Midbrain (tissue), 1 donor: ENCODE measurements at regions not wholly inside any gene's neighbourhood (a gene's known extent, or its start where the extent isn't known, plus 50 kb on each side); places are given as distances from the start of the nearest gene placed in this dataset.

Experiments
- DNase-seq: peaks from one replicate; lab custom pipeline; 2025; lab: John Stamatoyannopoulos, UW

- no peak for DNase-seq
Observed at GRCh38 chr3:170730071-170730812, 139.8 kb downstream of the RPL22L1 start.

DNA sequence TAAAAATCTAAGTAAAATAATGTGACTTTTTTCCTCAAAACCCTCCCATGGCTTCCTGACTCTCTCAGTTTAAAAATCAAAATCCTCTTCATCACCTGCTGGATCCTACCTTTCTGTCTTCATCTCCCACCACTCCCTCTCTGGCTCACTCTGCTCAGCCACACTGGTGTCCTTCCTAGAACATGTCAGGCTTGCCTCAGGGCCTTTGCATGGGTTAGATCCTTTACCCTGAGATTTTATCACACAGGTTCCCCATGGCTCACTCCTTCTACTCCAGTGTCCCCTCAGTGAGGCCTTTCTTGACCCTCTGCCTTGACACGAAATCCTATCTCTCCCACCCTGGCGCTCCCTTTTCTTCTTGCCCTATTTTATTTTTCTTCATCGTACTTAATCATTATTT is 141.8 kb downstream of the RPL22L1 start:
- DNase-seq: no peak

- no peak for DNase-seq
Observed at GRCh38 chr3:170727754-170728153, 141.9 kb upstream of the SLC7A14 start.

DNA sequence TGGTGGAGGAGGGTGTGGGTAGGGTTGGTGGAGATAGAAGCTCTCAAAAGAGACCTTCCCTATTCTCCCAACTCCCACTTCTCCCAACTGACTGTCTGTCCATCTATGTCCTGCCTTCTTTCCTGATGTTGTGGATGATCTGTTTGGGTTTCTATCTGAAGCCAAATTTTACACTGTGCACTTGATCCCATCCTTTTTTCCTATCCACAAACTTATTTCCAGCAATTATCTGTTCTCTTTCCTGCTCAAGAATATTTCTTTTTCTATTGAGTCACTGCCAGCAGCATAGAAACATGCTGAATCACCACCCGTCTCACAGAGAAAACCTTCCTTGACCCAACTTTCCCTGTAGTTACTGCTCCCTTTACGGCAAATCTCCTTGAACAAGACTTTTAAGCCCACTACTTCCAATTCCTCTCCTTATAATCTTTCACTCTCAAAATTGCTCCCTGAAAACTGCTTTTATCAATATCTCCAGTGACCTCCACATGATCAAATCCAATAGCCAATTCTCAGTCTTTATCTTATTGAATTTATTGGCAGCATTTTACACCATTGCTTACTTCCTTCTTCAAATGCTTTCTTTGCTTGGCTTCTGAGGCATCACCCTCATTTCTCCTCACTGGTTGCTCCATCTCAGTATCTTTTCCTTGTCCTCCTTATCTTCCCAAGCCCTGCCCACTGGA is 141.2 kb upstream of the SLC7A14 start:
- DNase-seq: no peak

- DNase-seq: no peak
Observed at GRCh38 chr3:170725285-170725731, 139.4 kb upstream of the SLC7A14 start.

DNA sequence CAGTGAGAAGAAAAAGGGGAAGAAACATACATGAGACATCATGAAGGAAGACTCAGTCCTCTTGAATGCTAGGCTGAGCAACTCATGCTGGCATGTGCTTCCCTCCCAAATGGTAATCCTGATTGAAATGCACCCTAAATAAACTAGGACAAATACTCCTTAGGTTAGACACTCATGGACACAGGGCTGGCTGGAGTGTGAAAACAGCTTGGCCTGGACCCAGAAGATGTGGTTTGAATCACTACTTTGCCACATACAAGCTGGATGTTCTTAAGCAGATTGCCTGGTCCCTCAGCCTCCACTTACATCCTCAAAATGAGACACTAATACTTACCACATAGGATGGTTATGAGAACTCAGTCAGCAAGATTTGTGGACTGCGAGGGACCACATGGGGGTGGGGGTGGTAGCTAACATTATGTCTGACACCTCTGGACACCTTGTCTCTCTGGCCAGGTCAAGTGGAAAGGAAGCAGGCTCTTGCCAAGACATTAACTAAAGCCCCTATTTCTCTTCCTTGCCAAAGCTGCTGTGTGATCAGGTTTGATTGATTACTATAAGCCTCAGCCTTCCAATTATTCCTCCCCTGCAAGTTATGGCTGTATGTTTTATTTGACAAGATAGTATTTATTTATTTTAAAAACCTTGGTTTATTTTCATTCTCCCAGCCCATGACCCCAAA is 138.9 kb upstream of the SLC7A14 start:
- DNase-seq: no peak

- DNase-seq: no peak
Observed at GRCh38 chr3:170723241-170723640, 137.4 kb upstream of the SLC7A14 start.

DNA sequence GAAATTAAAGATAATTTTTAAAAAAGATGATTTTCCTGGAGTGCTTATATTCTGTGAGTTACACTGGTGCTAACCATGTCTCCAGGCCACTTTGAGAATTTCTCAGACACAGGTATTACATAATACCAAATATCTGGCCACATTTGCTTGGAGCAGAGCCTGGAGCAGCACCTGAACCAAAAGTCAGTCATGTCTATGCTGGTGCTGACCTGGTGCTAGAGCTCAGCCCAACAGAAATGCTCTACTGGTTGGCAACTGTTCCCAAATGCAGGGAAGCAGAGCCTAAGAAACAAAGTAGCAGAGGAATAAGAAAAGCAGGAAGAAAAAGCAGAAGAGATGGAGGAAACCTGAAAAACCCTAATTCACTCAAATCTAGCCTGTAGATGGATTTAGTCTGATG is 135.7 kb upstream of the SLC7A14 start:
- no peak for DNase-seq

DNA sequence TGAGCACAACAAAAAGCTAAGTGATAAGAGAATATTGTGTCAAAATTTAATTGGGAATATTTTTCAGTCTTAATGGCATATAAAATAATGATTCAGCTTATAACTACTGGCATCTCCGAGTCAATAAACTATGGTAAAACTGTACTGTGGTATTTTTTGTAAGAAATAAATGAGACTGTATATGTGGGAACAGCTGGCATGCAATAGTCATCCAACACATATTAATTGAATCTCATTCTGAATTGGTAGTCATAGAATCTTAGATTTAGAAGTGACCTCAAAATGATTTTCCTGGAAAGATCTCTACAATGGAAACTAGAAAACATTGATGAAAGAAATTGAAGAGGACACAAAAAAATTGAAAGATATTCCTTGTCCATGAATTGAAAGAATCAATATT is 133.4 kb upstream of the SLC7A14 start:
- no peak for DNase-seq

DNA sequence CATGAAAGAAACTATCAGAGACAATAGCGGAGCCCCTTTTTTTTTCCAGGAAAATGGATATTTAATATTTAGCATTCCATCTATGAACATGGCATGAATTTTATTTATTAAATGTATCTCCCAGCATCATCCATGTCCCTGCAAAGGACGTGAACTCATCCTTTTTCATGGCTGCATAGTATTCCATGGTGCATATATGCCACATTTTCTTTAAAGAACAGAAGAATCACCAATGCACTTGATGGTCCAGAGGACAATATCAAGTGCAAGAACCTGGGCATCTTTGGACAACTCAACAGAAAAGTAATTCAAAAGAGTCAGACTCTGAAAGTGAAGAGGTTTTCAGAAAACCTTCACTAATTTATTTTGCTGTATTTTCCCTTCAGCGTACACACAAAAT is 133.0 kb upstream of the SLC7A14 start:
- DNase-seq: no peak

- DNase-seq: no peak
Observed at GRCh38 chr3:170717410-170718402, 131.8 kb upstream of the SLC7A14 start.

- DNase-seq: no peak
Observed at GRCh38 chr3:170716172-170716805, 130.4 kb upstream of the SLC7A14 start.

GRCh38 chr3:170714562-170715535 is 129.0 kb upstream of the SLC7A14 start:
- no peak for DNase-seq

DNA sequence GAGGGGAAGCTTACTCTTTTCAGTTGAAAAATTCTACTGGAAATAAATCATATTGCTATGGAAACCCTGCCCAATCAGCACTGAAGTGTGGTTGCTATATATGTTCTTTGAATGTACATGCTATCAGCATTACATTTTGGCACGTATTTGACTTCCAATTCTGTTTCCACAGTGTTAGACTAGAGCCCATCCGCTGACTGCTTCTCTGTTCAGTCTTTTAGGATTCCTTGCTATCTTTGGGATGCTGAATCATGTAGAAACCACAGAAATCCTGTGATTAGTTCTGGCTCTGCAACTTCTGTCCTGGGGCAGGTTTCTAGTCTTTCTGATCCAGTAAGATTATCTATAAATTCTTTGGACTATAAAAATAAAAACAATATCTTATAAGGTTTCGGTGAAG is 128.2 kb upstream of the SLC7A14 start:
- DNase-seq: no peak

GRCh38 chr3:170713653-170714052 is 127.8 kb upstream of the SLC7A14 start:
- DNase-seq: no peak

DNA sequence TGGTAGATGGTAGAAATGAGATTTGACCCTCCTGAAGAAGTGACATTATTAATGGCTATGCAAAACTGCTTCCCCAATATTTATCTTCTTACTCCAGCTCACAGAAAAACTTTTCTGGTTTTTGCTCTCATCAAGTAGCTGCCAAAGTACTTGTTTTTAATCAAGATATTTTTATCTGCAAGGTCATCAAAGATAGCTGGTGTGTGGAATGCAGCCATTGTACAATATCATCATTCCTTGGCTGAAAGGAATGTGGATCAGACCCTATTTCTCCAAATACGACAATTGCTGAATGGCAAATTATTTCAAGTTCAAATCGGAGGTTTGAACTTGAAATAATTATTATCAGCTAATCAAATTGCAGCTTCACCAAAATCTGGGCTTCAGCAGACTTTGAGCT is 126.9 kb upstream of the SLC7A14 start:
- no peak for DNase-seq

- DNase-seq: no peak
Observed at GRCh38 chr3:170712336-170712735, 126.5 kb upstream of the SLC7A14 start.

DNA sequence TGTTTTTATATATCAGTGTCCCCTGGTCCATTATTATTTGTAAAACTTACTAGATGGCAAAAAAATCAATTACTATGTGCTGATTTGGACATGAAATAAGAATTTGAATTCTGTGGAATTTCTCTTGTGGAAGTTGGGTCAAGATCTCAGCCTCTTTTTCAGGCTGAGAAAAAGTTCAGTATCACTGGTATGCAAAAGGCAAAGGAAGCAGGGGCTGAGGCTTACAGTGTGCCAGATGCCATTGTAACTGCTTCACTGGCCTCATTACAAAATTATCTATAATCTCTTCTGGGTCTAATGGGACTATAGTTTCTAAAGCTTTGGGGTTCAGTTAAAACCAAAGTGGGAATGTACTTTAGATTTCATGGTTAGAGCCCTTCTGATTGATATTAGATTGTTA is 125.9 kb upstream of the SLC7A14 start:
- DNase-seq: no peak

- no peak for DNase-seq
Observed at GRCh38 chr3:170709046-170709445, 123.2 kb upstream of the SLC7A14 start.

DNA sequence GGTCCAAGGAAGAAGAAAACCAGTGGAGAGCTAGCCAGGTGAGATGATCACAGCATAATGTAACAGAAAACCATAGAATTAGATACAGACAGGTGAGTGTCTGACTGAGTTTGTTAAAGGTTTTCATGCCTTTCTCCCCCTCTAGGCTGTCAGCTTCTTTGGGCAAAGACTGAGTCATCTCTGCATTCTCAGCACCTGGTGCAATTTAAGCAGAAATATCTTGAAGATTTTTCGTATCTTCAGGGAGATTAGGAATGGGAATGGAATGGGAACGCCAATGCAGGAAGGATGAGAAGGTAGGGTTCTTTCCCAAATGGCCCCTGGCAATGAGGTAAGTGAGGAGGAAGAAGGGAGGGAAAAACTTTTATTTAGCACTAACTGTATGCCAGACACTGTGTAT is 122.0 kb upstream of the SLC7A14 start:
- no peak for DNase-seq
